ENCODE measurements at regions not wholly inside any gene's neighbourhood (a gene's known extent, or its start where the extent isn't known, plus 50 kb on each side); places are given as distances from the start of the nearest gene placed in this dataset.
A peak's percentile ranks its signal among the peaks of the same experiment; 100 is the strongest.

DNA sequence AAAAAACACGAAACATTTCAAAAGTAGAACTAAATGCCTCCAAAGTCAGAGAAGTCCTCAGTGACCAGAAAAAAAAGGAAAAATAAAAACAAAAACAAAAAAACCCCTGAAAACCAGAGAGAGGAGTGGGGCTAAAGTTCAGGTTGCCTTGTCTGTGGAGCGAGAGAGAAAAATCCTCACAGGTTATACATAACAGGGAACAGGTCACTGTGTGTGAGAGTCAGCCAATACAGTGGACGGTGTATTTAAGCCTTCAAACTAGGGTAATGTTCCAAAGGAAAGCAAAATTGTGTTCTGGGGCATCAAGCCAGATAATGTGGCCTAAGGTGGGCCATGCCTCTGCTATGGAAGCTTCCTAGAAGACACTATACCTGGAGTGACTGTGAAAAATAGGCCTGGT is 216.1 kb upstream of the SUCLG2 start:
- H3K27ac ChIP-seq (ENCODE audit: low read length), result no peak overlapping the region
- WGBS (ENCODE audit: insufficient coverage, insufficient read length), result no CpG with 5 or more reads among the region's 3 CpGs
- no peaks in the 10 kb centered on the region for H3K9me3 ChIP-seq (ENCODE audit: control insufficient read depth, insufficient read depth, low read length)
- H3K4me1 ChIP-seq (ENCODE audit: control insufficient read depth, insufficient read depth, low read length), result no peaks in the 10 kb centered on the region
- DNase-seq (ENCODE audit: low read depth, low spot score), result no peak
- no peak overlapping the region for H3K4me3 ChIP-seq (ENCODE audit: low read length)
- no peaks in the 10 kb centered on the region for H3K27me3 ChIP-seq (ENCODE audit: control insufficient read depth, insufficient read depth, low read length)
- no peaks in the 10 kb centered on the region for H3K36me3 ChIP-seq (ENCODE audit: control insufficient read depth, insufficient read depth, low read length)

DNA sequence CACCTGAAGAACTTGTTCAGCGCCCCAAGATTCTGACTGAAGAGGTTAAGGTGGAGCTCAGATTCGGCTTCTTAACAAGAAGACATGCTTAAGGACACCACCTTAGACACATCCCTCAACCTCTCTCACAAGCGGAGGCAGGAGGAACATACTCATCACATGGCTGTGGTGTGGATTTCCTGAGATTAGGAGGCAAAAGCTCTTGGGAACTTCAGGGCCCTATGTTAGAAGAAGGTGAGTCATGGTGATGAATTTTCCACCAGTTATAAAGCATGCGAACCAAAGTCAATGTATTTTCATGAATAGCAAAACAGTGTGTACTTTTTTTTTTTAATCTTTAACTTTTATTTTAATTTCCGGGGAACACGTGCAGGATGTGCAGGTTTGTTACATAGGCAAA is 212.2 kb upstream of the SUCLG2 start:
- no CpG with 5 or more reads among the region's 6 CpGs for WGBS (ENCODE audit: insufficient coverage, insufficient read length)
- Histone ChIP-seq H3K27me3 (ENCODE audit: control insufficient read depth, insufficient read depth, low read length) (no peaks in the 10 kb centered on the region), H3K4me3 (ENCODE audit: low read length) (no peak overlapping the region), H3K4me1 (ENCODE audit: control insufficient read depth, insufficient read depth, low read length) (no peaks in the 10 kb centered on the region), H3K9me3 (ENCODE audit: control insufficient read depth, insufficient read depth, low read length) (no peaks in the 10 kb centered on the region), H3K27ac (ENCODE audit: low read length) (no peak overlapping the region), H3K36me3 (ENCODE audit: control insufficient read depth, insufficient read depth, low read length) (no peaks in the 10 kb centered on the region)
- no peak for DNase-seq (ENCODE audit: low read depth, low spot score)

DNA sequence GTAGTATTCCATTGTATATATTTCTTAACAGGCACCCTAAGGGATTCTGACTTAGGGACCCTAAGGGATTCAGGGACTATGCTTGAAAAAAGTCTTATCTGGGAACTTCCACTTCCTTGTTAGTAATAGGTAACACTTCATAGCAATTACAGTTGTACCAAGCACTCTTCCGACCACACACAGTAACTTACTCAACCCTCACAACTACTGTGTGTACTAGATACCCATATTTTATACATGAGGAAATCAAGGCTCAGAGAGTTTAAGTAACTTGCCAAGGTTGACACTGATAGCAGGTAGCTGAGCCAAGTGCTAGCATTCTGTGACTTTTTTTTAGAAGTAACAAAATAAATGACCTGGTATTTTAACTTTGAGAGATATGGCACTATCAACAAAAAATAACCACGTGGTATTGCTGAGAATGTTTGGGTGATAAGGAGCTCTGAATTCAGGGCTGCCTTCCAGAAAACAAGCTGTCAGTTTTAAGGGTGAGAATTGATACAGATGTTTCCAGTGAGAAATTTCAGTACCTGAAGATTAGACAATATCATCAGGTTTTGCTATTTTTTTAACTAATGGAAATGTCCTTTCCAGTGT is 210.3 kb upstream of the SUCLG2 start:
- H3K4me1 ChIP-seq (ENCODE audit: control insufficient read depth, insufficient read depth, low read length), result no peaks in the 10 kb centered on the region
- no peaks in the 10 kb centered on the region for H3K36me3 ChIP-seq (ENCODE audit: control insufficient read depth, insufficient read depth, low read length)
- no peak overlapping the region for H3K4me3 ChIP-seq (ENCODE audit: low read length)
- no CpG with 5 or more reads among the region's 2 CpGs for WGBS (ENCODE audit: insufficient coverage, insufficient read length)
- no peak for DNase-seq (ENCODE audit: low read depth, low spot score)
- H3K27ac ChIP-seq (ENCODE audit: low read length), result no peak overlapping the region
- no peaks in the 10 kb centered on the region for H3K9me3 ChIP-seq (ENCODE audit: control insufficient read depth, insufficient read depth, low read length)
- no peaks in the 10 kb centered on the region for H3K27me3 ChIP-seq (ENCODE audit: control insufficient read depth, insufficient read depth, low read length)

DNA sequence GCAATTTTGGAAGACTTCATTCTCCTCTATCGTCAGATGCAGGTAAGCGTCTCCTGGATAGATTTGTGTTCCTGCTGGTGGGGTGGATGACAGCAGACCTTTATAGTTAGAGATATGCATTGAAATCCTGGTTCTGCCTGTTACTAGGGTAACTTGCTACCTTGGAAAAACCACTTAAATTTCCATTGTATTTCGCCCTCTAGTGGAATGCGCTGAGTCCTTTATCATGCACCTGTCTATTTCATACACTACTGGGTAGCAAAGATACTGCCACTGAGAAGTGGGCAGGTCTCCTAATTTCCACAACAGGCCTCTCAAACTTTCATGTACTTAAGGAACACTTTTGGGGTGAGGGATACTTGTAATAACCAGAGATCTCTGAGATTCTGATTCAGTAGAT is 209.5 kb upstream of the SUCLG2 start:
- H3K4me1 ChIP-seq (ENCODE audit: control insufficient read depth, insufficient read depth, low read length), result no peaks in the 10 kb centered on the region
- H3K9me3 ChIP-seq (ENCODE audit: control insufficient read depth, insufficient read depth, low read length), result no peaks in the 10 kb centered on the region
- H3K27ac ChIP-seq (ENCODE audit: low read length), result no peak overlapping the region
- DNase-seq (ENCODE audit: low read depth, low spot score), result peak; percentile 37
- WGBS (ENCODE audit: insufficient coverage, insufficient read length), result no CpG with 5 or more reads among the region's 4 CpGs
- no peak overlapping the region for H3K4me3 ChIP-seq (ENCODE audit: low read length)
- no peaks in the 10 kb centered on the region for H3K36me3 ChIP-seq (ENCODE audit: control insufficient read depth, insufficient read depth, low read length)
- H3K27me3 ChIP-seq (ENCODE audit: control insufficient read depth, insufficient read depth, low read length), result no peaks in the 10 kb centered on the region

DNA sequence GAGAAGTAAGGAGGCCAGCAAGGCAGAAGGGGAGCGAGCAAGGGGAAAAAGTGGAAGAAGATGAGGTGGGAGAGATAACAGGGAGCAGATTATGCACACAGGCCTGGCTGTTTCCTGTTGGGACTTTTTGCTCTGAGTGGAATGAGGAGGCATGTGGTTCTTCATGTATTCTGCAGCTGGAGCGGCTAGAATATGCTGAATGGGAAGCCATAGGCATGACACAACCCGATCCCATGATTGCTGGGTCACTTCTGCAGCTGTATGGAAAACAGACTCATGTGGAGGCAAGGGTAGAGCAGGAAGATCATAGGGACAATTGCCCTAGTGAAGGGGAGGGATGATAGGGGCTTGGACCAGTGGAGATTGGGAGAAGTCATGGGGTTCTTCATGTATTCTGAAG is 206.0 kb upstream of the SUCLG2 start:
- no peaks in the 10 kb centered on the region for H3K36me3 ChIP-seq (ENCODE audit: control insufficient read depth, insufficient read depth, low read length)
- H3K27me3 ChIP-seq (ENCODE audit: control insufficient read depth, insufficient read depth, low read length), result no peaks in the 10 kb centered on the region
- no CpG with 5 or more reads among the region's 3 CpGs for WGBS (ENCODE audit: insufficient coverage, insufficient read length)
- H3K4me1 ChIP-seq (ENCODE audit: control insufficient read depth, insufficient read depth, low read length), result no peaks in the 10 kb centered on the region
- H3K9me3 ChIP-seq (ENCODE audit: control insufficient read depth, insufficient read depth, low read length), result no peaks in the 10 kb centered on the region
- no peak overlapping the region for H3K27ac ChIP-seq (ENCODE audit: low read length)
- H3K4me3 ChIP-seq (ENCODE audit: low read length), result no peak overlapping the region
- no peak for DNase-seq (ENCODE audit: low read depth, low spot score)

DNA sequence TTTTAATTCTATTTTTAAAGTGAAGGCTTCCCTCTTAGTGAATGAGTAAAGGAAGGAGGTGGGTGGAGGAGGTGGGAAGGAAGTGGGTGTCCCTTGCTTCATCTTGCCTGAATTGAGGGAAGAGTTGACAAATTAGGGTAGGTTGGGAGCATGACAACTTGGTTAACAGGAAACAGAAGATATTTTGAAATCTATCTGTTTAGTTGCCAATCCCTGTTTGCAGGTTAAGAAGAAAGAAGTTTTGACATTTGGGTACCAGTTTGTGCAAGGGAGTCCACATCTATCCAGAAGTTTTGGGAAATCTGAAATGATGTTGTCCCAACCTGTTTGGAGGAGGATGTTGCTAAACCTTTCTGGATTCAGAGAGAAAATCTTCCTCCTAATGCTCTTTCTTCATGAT is 204.1 kb upstream of the SUCLG2 start:
- Histone ChIP-seq H3K9me3 (ENCODE audit: control insufficient read depth, insufficient read depth, low read length) (no peaks in the 10 kb centered on the region), H3K4me1 (ENCODE audit: control insufficient read depth, insufficient read depth, low read length) (no peaks in the 10 kb centered on the region), H3K27ac (ENCODE audit: low read length) (no peak overlapping the region), H3K36me3 (ENCODE audit: control insufficient read depth, insufficient read depth, low read length) (no peaks in the 10 kb centered on the region), H3K27me3 (ENCODE audit: control insufficient read depth, insufficient read depth, low read length) (no peaks in the 10 kb centered on the region), H3K4me3 (ENCODE audit: low read length) (no peak overlapping the region)
- DNase-seq (ENCODE audit: low read depth, low spot score), result no peak

DNA sequence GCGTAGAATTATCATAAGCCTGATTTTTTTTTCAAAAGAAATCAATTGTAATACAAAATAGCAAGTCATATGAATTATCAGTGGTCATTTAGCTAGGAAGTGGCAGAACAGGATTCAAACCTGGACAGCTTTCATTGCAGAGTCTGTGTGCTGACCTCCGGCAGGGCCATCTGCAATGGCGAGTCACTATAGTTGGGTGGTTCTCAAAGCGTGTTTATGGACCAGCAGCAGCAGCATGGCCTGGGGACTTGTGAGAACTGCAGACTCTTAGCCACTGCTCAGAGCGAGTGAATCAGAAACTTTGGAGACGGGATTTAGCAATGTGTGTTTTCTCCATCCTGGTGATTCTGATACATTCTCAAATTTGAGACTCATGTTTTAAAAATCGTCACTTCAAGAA is 202.3 kb upstream of the SUCLG2 start:
- H3K4me3 ChIP-seq (ENCODE audit: low read length), result no peak overlapping the region
- H3K4me1 ChIP-seq (ENCODE audit: control insufficient read depth, insufficient read depth, low read length), result no peaks in the 10 kb centered on the region
- H3K27me3 ChIP-seq (ENCODE audit: control insufficient read depth, insufficient read depth, low read length), result no peaks in the 10 kb centered on the region
- DNase-seq (ENCODE audit: low read depth, low spot score), result no peak
- H3K9me3 ChIP-seq (ENCODE audit: control insufficient read depth, insufficient read depth, low read length), result no peaks in the 10 kb centered on the region
- no peaks in the 10 kb centered on the region for H3K36me3 ChIP-seq (ENCODE audit: control insufficient read depth, insufficient read depth, low read length)
- WGBS (ENCODE audit: insufficient coverage, insufficient read length), result no CpG with 5 or more reads among the region's 7 CpGs
- H3K27ac ChIP-seq (ENCODE audit: low read length), result no peak overlapping the region

DNA sequence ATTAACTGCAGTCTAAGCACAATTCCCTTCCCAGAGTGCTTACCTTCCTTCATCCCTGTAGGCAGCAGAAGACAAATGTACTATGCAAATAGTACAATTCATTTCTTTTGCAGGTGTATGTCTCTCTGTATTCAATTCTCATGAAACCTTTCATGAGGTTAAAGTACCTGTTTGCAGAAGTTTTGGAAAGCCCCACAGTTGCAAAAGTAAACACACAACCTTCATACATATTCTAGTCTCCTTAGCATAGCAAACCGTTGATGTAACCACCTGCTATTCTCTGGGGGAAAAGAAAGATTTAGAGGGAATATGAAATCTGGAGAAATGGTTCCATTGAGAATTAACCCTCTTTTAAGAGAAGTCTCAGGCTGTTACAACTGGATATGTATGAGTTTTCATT is 200.3 kb upstream of the SUCLG2 start:
- H3K4me3 ChIP-seq (ENCODE audit: low read length), result no peak overlapping the region
- no peaks in the 10 kb centered on the region for H3K36me3 ChIP-seq (ENCODE audit: control insufficient read depth, insufficient read depth, low read length)
- no peaks in the 10 kb centered on the region for H3K9me3 ChIP-seq (ENCODE audit: control insufficient read depth, insufficient read depth, low read length)
- no peaks in the 10 kb centered on the region for H3K27me3 ChIP-seq (ENCODE audit: control insufficient read depth, insufficient read depth, low read length)
- no peak for DNase-seq (ENCODE audit: low read depth, low spot score)
- H3K4me1 ChIP-seq (ENCODE audit: control insufficient read depth, insufficient read depth, low read length), result no peaks in the 10 kb centered on the region
- WGBS (ENCODE audit: insufficient coverage, insufficient read length), result no CpG with 5 or more reads among the region's 1 CpG
- H3K27ac ChIP-seq (ENCODE audit: low read length), result no peak overlapping the region

DNA sequence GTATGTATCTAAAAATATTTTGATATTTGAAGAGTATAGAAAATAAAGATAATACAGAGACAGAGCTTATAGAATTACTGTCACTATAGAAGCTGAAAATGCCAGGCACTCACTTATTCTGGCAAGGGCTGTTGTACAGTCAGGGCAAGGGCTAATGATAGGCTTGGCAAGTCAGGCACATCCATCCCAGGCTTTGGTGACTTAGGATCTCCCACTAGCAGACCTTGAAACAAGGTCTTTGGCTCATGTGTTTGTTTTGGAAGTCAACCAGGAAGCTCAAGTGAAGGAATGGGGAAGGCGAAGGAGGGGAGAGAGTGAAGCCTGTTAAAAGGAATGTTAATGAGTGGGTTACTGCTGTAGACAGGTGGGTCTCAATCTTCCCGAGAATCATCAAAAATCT is 199.1 kb upstream of the SUCLG2 start:
- H3K36me3 ChIP-seq (ENCODE audit: control insufficient read depth, insufficient read depth, low read length), result no peaks in the 10 kb centered on the region
- H3K27ac ChIP-seq (ENCODE audit: low read length), result no peak overlapping the region
- WGBS (ENCODE audit: insufficient coverage, insufficient read length), result no CpG with 5 or more reads among the region's 2 CpGs
- H3K9me3 ChIP-seq (ENCODE audit: control insufficient read depth, insufficient read depth, low read length), result no peaks in the 10 kb centered on the region
- no peak overlapping the region for H3K4me3 ChIP-seq (ENCODE audit: low read length)
- no peaks in the 10 kb centered on the region for H3K4me1 ChIP-seq (ENCODE audit: control insufficient read depth, insufficient read depth, low read length)
- DNase-seq (ENCODE audit: low read depth, low spot score), result no peak
- no peaks in the 10 kb centered on the region for H3K27me3 ChIP-seq (ENCODE audit: control insufficient read depth, insufficient read depth, low read length)

DNA sequence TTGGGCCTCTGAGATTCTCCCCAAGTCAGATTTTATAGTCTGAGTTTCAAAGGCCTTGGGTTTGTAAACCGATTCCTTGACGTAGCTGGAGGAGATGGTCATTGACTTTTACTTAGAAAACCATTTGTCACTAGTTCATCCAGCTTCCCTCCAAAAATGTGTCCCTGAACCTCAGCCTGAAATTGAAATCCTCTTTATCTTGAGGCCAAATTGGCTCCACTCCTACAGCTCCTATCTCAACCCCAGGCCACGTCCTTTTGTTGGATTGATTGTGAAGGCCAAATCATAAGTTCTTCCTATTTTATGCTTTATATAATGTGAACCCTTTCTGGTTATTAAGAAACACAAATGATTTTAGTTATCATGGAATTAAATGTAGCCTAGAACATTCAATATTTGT is 193.9 kb upstream of the SUCLG2 start:
- H3K27me3 ChIP-seq (ENCODE audit: control insufficient read depth, insufficient read depth, low read length), result no peaks in the 10 kb centered on the region
- DNase-seq (ENCODE audit: low read depth, low spot score), result no peak
- no peak overlapping the region for H3K27ac ChIP-seq (ENCODE audit: low read length)
- no CpG with 5 or more reads among the region's 3 CpGs for WGBS (ENCODE audit: insufficient coverage, insufficient read length)
- no peaks in the 10 kb centered on the region for H3K4me1 ChIP-seq (ENCODE audit: control insufficient read depth, insufficient read depth, low read length)
- no peaks in the 10 kb centered on the region for H3K36me3 ChIP-seq (ENCODE audit: control insufficient read depth, insufficient read depth, low read length)
- no peaks in the 10 kb centered on the region for H3K9me3 ChIP-seq (ENCODE audit: control insufficient read depth, insufficient read depth, low read length)
- no peak overlapping the region for H3K4me3 ChIP-seq (ENCODE audit: low read length)

DNA sequence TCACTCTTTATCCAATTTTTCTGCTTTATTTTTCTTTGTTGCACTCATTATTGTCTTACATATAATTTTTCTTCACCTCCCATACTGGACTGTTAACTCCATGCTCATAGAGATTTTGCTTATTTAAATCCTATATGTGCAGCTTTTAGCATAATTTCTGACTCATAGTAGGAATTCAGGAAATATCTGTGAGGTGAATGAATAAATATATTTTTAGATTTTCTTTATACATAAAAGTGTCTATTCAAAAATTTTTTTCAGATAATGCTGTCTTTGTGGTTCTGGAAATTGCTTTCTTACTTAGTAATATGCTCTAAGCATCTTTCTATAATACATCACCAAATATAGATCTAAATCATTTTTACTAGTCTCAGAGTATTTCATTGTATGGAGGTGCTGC is 191.8 kb upstream of the SUCLG2 start:
- no peak overlapping the region for H3K27ac ChIP-seq (ENCODE audit: low read length)
- no peaks in the 10 kb centered on the region for H3K4me1 ChIP-seq (ENCODE audit: control insufficient read depth, insufficient read depth, low read length)
- no peaks in the 10 kb centered on the region for H3K27me3 ChIP-seq (ENCODE audit: control insufficient read depth, insufficient read depth, low read length)
- H3K4me3 ChIP-seq (ENCODE audit: low read length), result no peak overlapping the region
- no peak for DNase-seq (ENCODE audit: low read depth, low spot score)
- no peaks in the 10 kb centered on the region for H3K9me3 ChIP-seq (ENCODE audit: control insufficient read depth, insufficient read depth, low read length)
- H3K36me3 ChIP-seq (ENCODE audit: control insufficient read depth, insufficient read depth, low read length), result no peaks in the 10 kb centered on the region

Data from iPS DF 6.9 (cell line).